ENCODE measurements at regions not wholly inside any gene's neighbourhood (a gene's known extent, or its start where the extent isn't known, plus 50 kb on each side); places are given as distances from the start of the nearest gene placed in this dataset.

- Histone ChIP-seq H3K9me2 (ENCODE audit: insufficient read depth) (no peaks in the 10 kb centered on the region), H3K9ac (ENCODE audit: low read length) (no peak overlapping the region), H3K27ac (ENCODE audit: low read depth, low read length) (no peak overlapping the region), H3K4me2 (ENCODE audit: low read length) (no peak overlapping the region), H2AFZ (ENCODE audit: low read depth, low read length, poor library complexity, severe bottlenecking) (no peak overlapping the region), H3K9me3 (ENCODE audit: control insufficient read depth in 1 of 2, insufficient read depth in 1 of 2, low read depth in 1 of 2, low read length in 2 of 2) (no peaks in the 10 kb centered on the region), H3K4me1 (ENCODE audit: control insufficient read depth in 1 of 2, insufficient read depth in 2 of 2, low read length in 2 of 2) (no peaks in the 10 kb centered on the region), H3K79me2 (ENCODE audit: insufficient read depth, low read length) (no peaks in the 10 kb centered on the region), H3K27me3 (ENCODE audit: insufficient read depth, low read length) (peaks cover 27% of the 10 kb centered on the region; the same call in 1 of the 2 replicates), H3K4me3 (replicated peaks in 1 of 2; ENCODE audit: low read depth in 1 of 2, low read length in 2 of 2) (no peak overlapping the region), H3K36me3 (ENCODE audit: control insufficient read depth in 1 of 2, insufficient read depth in 2 of 2, low read length in 2 of 2) (no peaks in the 10 kb centered on the region), H4K20me1 (ENCODE audit: insufficient read depth) (no peaks in the 10 kb centered on the region)
- peak; percentile 17; the same call in 1 of the 2 replicates for TF ChIP-seq RAD21 (IDR thresholded peaks at IDR 0.05; ENCODE audit: low read depth)
- TF ChIP-seq EZH2 (IDR thresholded peaks at IDR 0.05) = no peak
- peak; percentile 26 to 70 (median 41); a peak in 5 of 6 replicates for TF ChIP-seq CTCF (IDR thresholded peaks at IDR 0.05 in 2 of 3, conservative IDR thresholded peaks at IDR 0.05 in 1 of 3; ENCODE audit: borderline replicate concordance in 1 of 3, insufficient read depth in 1 of 3, low read depth in 2 of 3, low read length in 2 of 3)
- TF ChIP-seq ZNF274 (IDR thresholded peaks at IDR 0.05; ENCODE audit: low read depth, low read length) = no peak
- POLR2A ChIA-PET = no interaction called here
- CTCF ChIA-PET = interaction anchor here (0.7 to 1.7 kb wide), 10 partner anchors 9 to 235 kb away, joined by 3 to 6 read pairs (median 3); no protein-coding TSS in a partner anchor
- no peak for DNase-seq (ENCODE audit: low read depth, low spot score)
- peak; percentile 42; the same call in 1 of the 2 replicates for ATAC-seq
- BruUV-seq (replicated peaks) = no TSS peak
- intact Hi-C loops (cut with micrococcal nuclease) = no loop called here
- RAD21 ChIA-PET (ENCODE audit: low non-redundant PET in 1 of 2, low total read pairs in 2 of 2, uncharacterized antibody in 2 of 2, unreplicated experiment in 2 of 2) = no interaction called here
Measured at GRCh38 chr12:4849115-4849541, 60.6 kb upstream of the KCNA1 start.

DNA sequence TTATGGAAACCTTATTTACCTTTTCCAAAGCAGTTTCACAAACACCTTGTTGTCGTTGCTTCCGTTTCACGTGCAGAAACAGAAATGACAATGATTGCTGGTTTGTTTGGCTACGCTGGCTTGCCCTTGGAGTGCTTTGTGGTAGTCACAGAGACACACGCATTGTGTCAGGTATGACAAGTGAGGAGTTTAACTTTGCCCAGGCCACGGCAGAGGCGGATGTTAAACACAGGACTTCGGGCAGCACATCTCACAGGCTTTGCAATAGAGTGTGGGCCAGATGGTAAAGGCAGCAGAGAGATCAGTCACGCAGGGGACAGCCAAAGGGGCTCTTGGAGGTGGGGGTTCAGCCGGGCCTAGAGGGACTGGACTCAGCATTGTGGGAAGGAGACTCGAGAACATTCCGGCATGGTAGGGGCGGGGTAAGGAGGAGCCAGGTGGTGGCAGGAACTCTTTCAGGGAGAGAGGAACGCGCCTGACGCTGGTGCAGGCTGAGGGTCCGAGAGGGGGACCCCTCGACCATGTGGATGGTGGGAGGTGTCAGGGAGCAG is 59.8 kb upstream of the KCNA1 start:
- Histone ChIP-seq H3K9me2 (ENCODE audit: insufficient read depth) (no peaks in the 10 kb centered on the region), H3K79me2 (ENCODE audit: insufficient read depth, low read length) (no peaks in the 10 kb centered on the region), H3K4me3 (replicated peaks in 1 of 2; ENCODE audit: low read depth in 1 of 2, low read length in 2 of 2) (no peak overlapping the region), H4K20me1 (ENCODE audit: insufficient read depth) (no peaks in the 10 kb centered on the region), H3K4me2 (ENCODE audit: low read length) (no peak overlapping the region), H3K36me3 (ENCODE audit: control insufficient read depth in 1 of 2, insufficient read depth in 2 of 2, low read length in 2 of 2) (no peaks in the 10 kb centered on the region), H3K9ac (ENCODE audit: low read length) (no peak overlapping the region), H2AFZ (ENCODE audit: low read depth, low read length, poor library complexity, severe bottlenecking) (no peak overlapping the region), H3K27ac (ENCODE audit: low read depth, low read length) (no peak overlapping the region), H3K27me3 (ENCODE audit: insufficient read depth, low read length) (peaks cover 27% of the 10 kb centered on the region; the same call in 1 of the 2 replicates), H3K4me1 (ENCODE audit: control insufficient read depth in 1 of 2, insufficient read depth in 2 of 2, low read length in 2 of 2) (no peaks in the 10 kb centered on the region), H3K9me3 (ENCODE audit: control insufficient read depth in 1 of 2, insufficient read depth in 1 of 2, low read depth in 1 of 2, low read length in 2 of 2) (no peaks in the 10 kb centered on the region)
- ATAC-seq = no peak
- POLR2A ChIA-PET = no interaction called here
- RAD21 ChIA-PET (ENCODE audit: low non-redundant PET in 1 of 2, low total read pairs in 2 of 2, uncharacterized antibody in 2 of 2, unreplicated experiment in 2 of 2) = no interaction called here
- no peak for DNase-seq (ENCODE audit: low read depth, low spot score)
- CTCF ChIA-PET = interaction anchor here (1.1 to 1.7 kb wide), 5 partner anchors 8 to 164 kb away, joined by 3 to 6 read pairs (median 3); no protein-coding TSS in a partner anchor
- intact Hi-C loops (cut with micrococcal nuclease) = no loop called here
- BruUV-seq (replicated peaks) = no TSS peak
- TF ChIP-seq TCF7L2 (IDR thresholded peaks at IDR 0.05; ENCODE audit: borderline replicate concordance, extremely low read depth, insufficient read depth, insufficient read length) (no peak), CTCF (IDR thresholded peaks at IDR 0.05 in 2 of 3, conservative IDR thresholded peaks at IDR 0.05 in 1 of 3; ENCODE audit: borderline replicate concordance in 1 of 3, insufficient read depth in 1 of 3, low read depth in 2 of 3, low read length in 2 of 3) (no peak), SRF (IDR thresholded peaks at IDR 0.05; ENCODE audit: low read depth) (no peak), JUND (IDR thresholded peaks at IDR 0.05) (no peak), SP1 (IDR thresholded peaks at IDR 0.05; ENCODE audit: low read depth) (no peak), EZH2 (IDR thresholded peaks at IDR 0.05) (no peak), ELF1 (IDR thresholded peaks at IDR 0.05; ENCODE audit: borderline replicate concordance, low read depth) (no peak), CEBPB (IDR thresholded peaks at IDR 0.05; ENCODE audit: low read depth) (no peak)
- TF ChIP-seq, protein P1, sequence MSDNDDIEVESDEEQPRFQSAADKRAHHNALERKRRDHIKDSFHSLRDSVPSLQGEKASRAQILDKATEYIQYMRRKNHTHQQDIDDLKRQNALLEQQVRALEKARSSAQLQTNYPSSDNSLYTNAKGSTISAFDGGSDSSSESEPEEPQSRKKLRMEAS (IDR thresholded peaks at IDR 0.05) = no peak
- TF ChIP-seq, protein P2, sequence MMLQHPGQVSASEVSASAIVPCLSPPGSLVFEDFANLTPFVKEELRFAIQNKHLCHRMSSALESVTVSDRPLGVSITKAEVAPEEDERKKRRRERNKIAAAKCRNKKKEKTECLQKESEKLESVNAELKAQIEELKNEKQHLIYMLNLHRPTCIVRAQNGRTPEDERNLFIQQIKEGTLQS (IDR thresholded peaks at IDR 0.05) = no peak

Data from HCT116 (cell line).